A549 (cell line): ENCODE measurements at regions not wholly inside any gene's neighbourhood (a gene's known extent, or its start where the extent isn't known, plus 50 kb on each side); places are given as distances from the start of the nearest gene placed in this dataset.

Experiments
- EHMT2 ChIP-seq: fragments of 200-600 bp; sonication (generic); IDR thresholded peaks from 2 replicates; pipeline ENCODE4 v1.6.1; 2016; ENCODE audit warnings: antibody characterized with exemption, low read depth, mild to moderate bottlenecking, moderate library complexity
- GATA3 ChIP-seq: IDR thresholded peaks from 2 replicates; pipeline ENCODE4 v1.6.1; 2012; ENCODE audit warnings: borderline replicate concordance
- HOXA7 ChIP-seq: fragments of 250-450 bp; sonication (Bioruptor Pico); IDR thresholded peaks from 2 replicates; pipeline ENCODE4 v1.5.0; 2020; ENCODE audit warnings: mild to moderate bottlenecking, moderate library complexity
- MAFK ChIP-seq: fragments of 450-650 bp; IDR thresholded peaks from 2 replicates; pipeline ENCODE4 v1.6.1; 2014; ENCODE audit not compliant: partially characterized antibody
- NR3C1 ChIP-seq: fragments of >200 bp; sonication (Bioruptor Twin); formaldehyde crosslinking; IDR thresholded peaks from 3 replicates; pipeline ENCODE4 v1.6.1; 2017
- POLR2A ChIP-seq: IDR thresholded peaks from 2 replicates; pipeline ENCODE4 v1.6.1; 2012; ENCODE audit warnings: mild to moderate bottlenecking, low read length
- RARB ChIP-seq: fragments of 250-450 bp; sonication (Bioruptor Pico); IDR thresholded peaks from 2 replicates; pipeline ENCODE4 v1.8.0; 2021; ENCODE audit warnings: mild to moderate bottlenecking, moderate library complexity
- TF ChIP-seq, protein P1 (sequence below): IDR thresholded peaks from 2 replicates; pipeline ENCODE4 v1.6.1; 2012; ENCODE audit warnings: low read depth, borderline replicate concordance
- TF ChIP-seq, protein P2 (sequence below): fragments of 450-650 bp; IDR thresholded peaks from 2 replicates; pipeline ENCODE4 v1.6.1; 2014; ENCODE audit warnings: antibody characterized with exemption

DNA sequence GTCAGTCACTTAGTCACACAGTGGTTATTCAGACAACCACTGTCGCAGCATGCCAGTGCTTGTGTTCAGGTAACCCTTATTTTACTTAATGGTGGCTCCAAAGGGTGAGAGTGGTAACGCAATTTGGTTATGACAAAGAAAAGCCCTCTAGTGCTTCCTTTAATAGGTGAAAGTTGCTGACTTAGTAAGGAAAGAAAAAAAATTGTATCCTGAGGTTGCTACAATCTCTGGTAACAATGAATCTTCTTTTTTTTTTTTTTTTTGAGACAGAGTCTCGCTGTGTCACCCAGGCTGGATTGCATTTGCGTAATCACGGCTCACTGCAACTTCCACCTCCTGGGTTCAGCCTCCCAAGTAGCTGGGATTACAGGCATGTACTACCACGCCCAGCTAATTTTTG, 64.5 kb downstream of the C11orf91 start:
- TF ChIP-seq RARB (CRISPR knock-in tag) (no peak), GATA3 (no peak; the same call in 1 of the 2 replicates), HOXA7 (no peak), MAFK (peak; percentile 51), NR3C1 (no peak), POLR2A (no peak), EHMT2 (no peak)
- TF ChIP-seq, protein P1, sequence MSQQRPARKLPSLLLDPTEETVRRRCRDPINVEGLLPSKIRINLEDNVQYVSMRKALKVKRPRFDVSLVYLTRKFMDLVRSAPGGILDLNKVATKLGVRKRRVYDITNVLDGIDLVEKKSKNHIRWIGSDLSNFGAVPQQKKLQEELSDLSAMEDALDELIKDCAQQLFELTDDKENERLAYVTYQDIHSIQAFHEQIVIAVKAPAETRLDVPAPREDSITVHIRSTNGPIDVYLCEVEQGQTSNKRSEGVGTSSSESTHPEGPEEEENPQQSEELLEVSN, result no peak
- TF ChIP-seq, protein P2, sequence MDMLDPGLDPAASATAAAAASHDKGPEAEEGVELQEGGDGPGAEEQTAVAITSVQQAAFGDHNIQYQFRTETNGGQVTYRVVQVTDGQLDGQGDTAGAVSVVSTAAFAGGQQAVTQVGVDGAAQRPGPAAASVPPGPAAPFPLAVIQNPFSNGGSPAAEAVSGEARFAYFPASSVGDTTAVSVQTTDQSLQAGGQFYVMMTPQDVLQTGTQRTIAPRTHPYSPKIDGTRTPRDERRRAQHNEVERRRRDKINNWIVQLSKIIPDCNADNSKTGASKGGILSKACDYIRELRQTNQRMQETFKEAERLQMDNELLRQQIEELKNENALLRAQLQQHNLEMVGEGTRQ, result no peak
